B cell (primary cell): ENCODE measurements at regions not wholly inside any gene's neighbourhood (a gene's known extent, or its start where the extent isn't known, plus 50 kb on each side); places are given as distances from the start of the nearest gene placed in this dataset.

Experiments used
- ATAC-seq: fragments of 200-7000 bp; cut with Tn5 transposase; one replicate; pipeline ENCODE4 v1.10.0; 2021; ENCODE audit warnings: low read depth, mild to moderate bottlenecking, moderate number of reproducible peaks, moderate library complexity
- CTCF ChIA-PET: fragments of 350-600 bp; sonication (Branson Sonifier 250); formaldehyde crosslinking; loops from one replicate; lab custom pipeline; 2021; ENCODE audit warnings: antibody characterized with exemption, inconsistent platforms; lab: Charles Lee
- POLR2A ChIA-PET: fragments of 350-600 bp; sonication (Branson Sonifier 250); formaldehyde crosslinking; loops from one replicate; lab custom pipeline; 2021; ENCODE audit warnings: antibody characterized with exemption; lab: Charles Lee
- DNase-seq: peaks from one replicate; pipeline ENCODE4 v3.0.0; 2013
- H2AFZ ChIP-seq: 2 replicates; pipeline ENCODE4 v1.6.1; 2012; ENCODE audit warnings: mild to moderate bottlenecking, low read depth, low read length; ENCODE audit not compliant: insufficient read depth, poor library complexity, severe bottlenecking
- H3K27ac ChIP-seq, 2 donors: 1 replicate in 1 of 2; 2 replicates in 1 of 2; pipeline ENCODE4 v1.5.1; 2012 to 2013; ENCODE audit warnings: low read length in 2 of 2, mild to moderate bottlenecking in 2 of 2, moderate library complexity in 1 of 2
- H3K27me3 ChIP-seq, 4 experiments: fragments of 200-600 bp in 1 of 4; sonication (generic) in 1 of 4; replicated peaks in 1 of 4; 1 replicate in 2 of 4; 2 replicates in 2 of 4; pipeline versions ENCODE4 v1.6.1 to v1.7.0; 2013 to 2016; ENCODE audit warnings: low read length in 3 of 4, mild to moderate bottlenecking in 2 of 4, mixed read lengths in 1 of 4, moderate library complexity in 1 of 4; ENCODE audit not compliant: insufficient read depth in 4 of 4, control insufficient read depth in 3 of 4; ENCODE audit errors: control extremely low read depth in 1 of 4
- H3K36me3 ChIP-seq, 2 experiments: replicated peaks in 1 of 2; 1 replicate in 1 of 2; 2 replicates in 1 of 2; pipeline versions ENCODE4 v1.6.1 to v1.7.1; 2013; ENCODE audit warnings: low read length in 1 of 2; ENCODE audit not compliant: insufficient read depth in 2 of 2, control insufficient read depth in 1 of 2; ENCODE audit errors: control extremely low read depth in 1 of 2, extremely low read depth in 1 of 2
- H3K4me1 ChIP-seq, 2 donors: fragments of 200-600 bp in 1 of 2; sonication (generic) in 1 of 2; 1 replicate in 1 of 2; 2 replicates in 1 of 2; pipeline versions ENCODE4 v1.5.1 to v1.6.1; 2013 to 2017; ENCODE audit warnings: low read length in 2 of 2; ENCODE audit not compliant: control insufficient read depth in 2 of 2, insufficient read depth in 2 of 2
- H3K4me2 ChIP-seq: replicated peaks from 2 replicates; pipeline ENCODE3; 2012; ENCODE audit warnings: mild to moderate bottlenecking, low read depth, low read length; ENCODE audit not compliant: poor library complexity, severe bottlenecking
- H3K4me3 ChIP-seq, 5 experiments: fragments of 200-600 bp in 1 of 5; sonication (generic) in 1 of 5; 1 replicate in 3 of 5; 2 replicates in 2 of 5; pipeline versions ENCODE4 v1.5.1 to v1.7.0; 2011 to 2016; ENCODE audit warnings: low read length in 4 of 5, mild to moderate bottlenecking in 4 of 5, low read depth in 2 of 5, control low read depth in 1 of 5, moderate library complexity in 1 of 5; ENCODE audit not compliant: insufficient read depth in 1 of 5; ENCODE audit errors: control extremely low read depth in 1 of 5, extremely low read depth in 1 of 5
- H3K79me2 ChIP-seq: fragments of 200-600 bp; sonication (generic); one replicate; pipeline ENCODE4 v1.6.0; 2016; ENCODE audit warnings: low read length; ENCODE audit not compliant: control insufficient read depth, insufficient read depth
- H3K9ac ChIP-seq: fragments of 200-600 bp; sonication (generic); 2 replicates; pipeline ENCODE4 v1.6.1; 2017; ENCODE audit warnings: mild to moderate bottlenecking, low read length, moderate library complexity
- H3K9me3 ChIP-seq, 3 donors: one replicate each; pipeline versions ENCODE4 v1.6.1 to v1.7.1; 2013; ENCODE audit warnings: low read length in 2 of 3; ENCODE audit not compliant: control insufficient read depth in 2 of 3, insufficient read depth in 1 of 3; ENCODE audit errors: control extremely low read depth in 1 of 3
- H4K20me1 ChIP-seq: 2 replicates; pipeline ENCODE4 v1.6.0; 2012; ENCODE audit warnings: mild to moderate bottlenecking, low read length; ENCODE audit not compliant: insufficient read depth, control insufficient read depth, poor library complexity, severe bottlenecking
- H3K27ac Mint-ChIP-seq: one replicate; pipeline ENCODE4 v1.8.0; 2021; ENCODE audit warnings: mixed read lengths
- H3K27me3 Mint-ChIP-seq: one replicate; pipeline ENCODE4 v1.8.0; 2021; ENCODE audit warnings: mixed read lengths
- H3K4me1 Mint-ChIP-seq: one replicate; pipeline ENCODE4 v1.8.0; 2021; ENCODE audit warnings: mixed read lengths
- H3K4me3 Mint-ChIP-seq: one replicate; pipeline ENCODE4 v1.8.0; 2021; ENCODE audit warnings: mixed read lengths
- H3K9me3 Mint-ChIP-seq: one replicate; pipeline ENCODE4 v1.8.0; 2022; ENCODE audit warnings: mixed read lengths; ENCODE audit not compliant: insufficient read depth
- CTCF ChIP-seq: fragments of 200-600 bp; IDR thresholded peaks from one replicate; pipeline ENCODE4 v1.8.0; 2022; ENCODE audit warnings: antibody characterized with exemption, mild to moderate bottlenecking
- EZH2 ChIP-seq: IDR thresholded peaks from 2 replicates; pipeline ENCODE4 v1.6.1; 2012; ENCODE audit warnings: borderline replicate concordance, low read depth, mild to moderate bottlenecking, moderate library complexity, low read length; ENCODE audit not compliant: insufficient read depth, poor library complexity, severe bottlenecking
- WGBS: methylation state at CpG from one replicate; pipeline ENCODE4 v1.1.5; 2013; ENCODE audit warnings: missing lambda C conversion rate; ENCODE audit not compliant: insufficient coverage; 5-methylcytosine and 5-hydroxymethylcytosine counted together
- intact Hi-C: fragments of 100-400 bp; cut with micrococcal nuclease; formaldehyde crosslinking; loops from one replicate; pipeline ENCODE4 v1.10.0; 2022

- no peak for TF ChIP-seq EZH2
- no peak for TF ChIP-seq CTCF
- CTCF ChIA-PET = no interaction called here
- intact Hi-C loops = no loop called here
- H3K9ac ChIP-seq = no peak overlapping the region
- POLR2A ChIA-PET = no interaction called here
- no peak overlapping the region for H3K4me2 ChIP-seq
- no peak overlapping the region for H3K27ac ChIP-seq
- peaks cover 12 to 16% of the 10 kb centered on the region in 2 donors for H3K4me1 ChIP-seq
- H3K4me3 ChIP-seq = no peak overlapping the region
- WGBS = 100% methylated on average over 7 of the region's 7 CpGs
- Mint-ChIP-seq H3K4me3 (no peak overlapping the region), H3K27ac (no peak overlapping the region), H3K4me1 (peaks cover 18% of the 10 kb centered on the region), H3K27me3 (no peaks in the 10 kb centered on the region), H3K9me3 (no peaks in the 10 kb centered on the region)
- H3K27me3 ChIP-seq = no peaks in the 10 kb centered on the region
- no peaks in the 10 kb centered on the region for H3K9me3 ChIP-seq
- peaks cover 0 to 15% of the 10 kb centered on the region in 2 experiments for H3K36me3 ChIP-seq
- ATAC-seq (no peak), DNase-seq (no peak)
- no peaks in the 10 kb centered on the region for H4K20me1 ChIP-seq
- H3K79me2 ChIP-seq = no peaks in the 10 kb centered on the region
- no peak overlapping the region for H2AFZ ChIP-seq
Observed at GRCh38 chr18:23383494-23383893, 69.6 kb upstream of the RIOK3 start.

- intact Hi-C loops = no loop called here
- ChIA-PET CTCF (interaction anchor here (0.6 kb wide), 1 partner anchor 301 kb away, joined by 3 read pairs; no protein-coding TSS in a partner anchor), POLR2A (no interaction called here)
- H3K9me3 ChIP-seq = no peaks in the 10 kb centered on the region
- TF ChIP-seq CTCF = no peak
- no peak for TF ChIP-seq EZH2
- H4K20me1 ChIP-seq = no peaks in the 10 kb centered on the region
- H3K27ac ChIP-seq = peak overlapping the region in 1 of 2 donors; percentile 32
- H2AFZ ChIP-seq = peak overlapping the region; percentile 5
- Mint-ChIP-seq H3K4me1 (peaks cover 18% of the 10 kb centered on the region), H3K4me3 (peak overlapping the region; percentile 32), H3K27me3 (no peaks in the 10 kb centered on the region), H3K27ac (peak overlapping the region; percentile 79), H3K9me3 (no peaks in the 10 kb centered on the region)
- no peaks in the 10 kb centered on the region for H3K27me3 ChIP-seq
- DNase-seq (peak; percentile 24), ATAC-seq (peak; percentile 45)
- H3K4me3 ChIP-seq = no peak overlapping the region
- H3K4me2 ChIP-seq = peak overlapping the region; percentile 40
- no peaks in the 10 kb centered on the region for H3K79me2 ChIP-seq
- peak overlapping the region; percentile 15 for H3K9ac ChIP-seq
- 90% methylated on average over 8 of the region's 13 CpGs for WGBS
- H3K4me1 ChIP-seq = peaks cover 12 to 16% of the 10 kb centered on the region in 2 donors
- peaks cover 0 to 15% of the 10 kb centered on the region in 2 experiments for H3K36me3 ChIP-seq
Observed at GRCh38 chr18:23384778-23385736, 68.0 kb upstream of the RIOK3 start.
